Neuronal stem cell (in vitro differentiated cells): ENCODE measurements at regions not wholly inside any gene's neighbourhood (a gene's known extent, or its start where the extent isn't known, plus 50 kb on each side); places are given as distances from the start of the nearest gene placed in this dataset.

ENCODE experiments used
- DNase-seq: peaks from one replicate; pipeline ENCODE4 v3.0.0-alpha.2; 2013; ENCODE audit warnings: low spot score
- H2AFZ ChIP-seq: one replicate; pipeline ENCODE4 v1.6.1; 2013; ENCODE audit warnings: mild to moderate bottlenecking, low read length, inconsistent platforms
- H2AK5ac ChIP-seq: 2 replicates; pipeline ENCODE4 v1.6.1; 2013; ENCODE audit warnings: low read depth, mild to moderate bottlenecking, inconsistent platforms, low read length, moderate library complexity, mixed read lengths
- H2BK120ac ChIP-seq: 2 replicates; pipeline ENCODE4 v1.6.1; 2013; ENCODE audit warnings: low read depth, mild to moderate bottlenecking, inconsistent platforms, low read length, moderate library complexity, mixed read lengths
- H2BK12ac ChIP-seq: one replicate; pipeline ENCODE4 v1.6.1; 2013; ENCODE audit warnings: low read length, inconsistent platforms
- H2BK15ac ChIP-seq: 2 replicates; pipeline ENCODE4 v1.6.1; 2013; ENCODE audit warnings: mild to moderate bottlenecking, low read length, inconsistent platforms, mixed read lengths
- H2BK5ac ChIP-seq: one replicate; pipeline ENCODE4 v1.6.1; 2013; ENCODE audit warnings: inconsistent platforms, mild to moderate bottlenecking, low read length, moderate library complexity
- H3K14ac ChIP-seq: one replicate; pipeline ENCODE4 v1.6.1; 2013; ENCODE audit warnings: low read length, inconsistent platforms
- H3K18ac ChIP-seq: 2 replicates; pipeline ENCODE4 v1.6.1; 2013; ENCODE audit warnings: low read length, inconsistent platforms
- H3K23ac ChIP-seq: 2 replicates; pipeline ENCODE4 v1.6.1; 2013; ENCODE audit warnings: low read depth, mild to moderate bottlenecking, mixed read lengths, low read length, inconsistent platforms; ENCODE audit not compliant: poor library complexity
- H3K27ac ChIP-seq: replicated peaks from 3 replicates; pipeline ENCODE4 v1.5.1; 2013; ENCODE audit warnings: low read length, inconsistent platforms
- H3K27me3 ChIP-seq, 3 experiments: 2 replicates each; pipeline ENCODE4 v1.6.1; 2013; ENCODE audit warnings: low read length in 3 of 3, mild to moderate bottlenecking in 2 of 3, inconsistent platforms in 1 of 3, low read depth in 1 of 3, mixed read lengths in 1 of 3, moderate library complexity in 1 of 3; ENCODE audit not compliant: control insufficient read depth in 3 of 3, insufficient read depth in 3 of 3
- H3K36me3 ChIP-seq, 2 donors: replicated peaks in 1 of 2; 2 replicates each; pipeline ENCODE4 v1.6.1; 2013; ENCODE audit warnings: low read length in 2 of 2; ENCODE audit not compliant: control insufficient read depth in 2 of 2, insufficient read depth in 2 of 2
- H3K4ac ChIP-seq: 2 replicates; pipeline ENCODE4 v1.6.1; 2013; ENCODE audit warnings: inconsistent platforms, mild to moderate bottlenecking, low read length, moderate library complexity
- H3K4me1 ChIP-seq, 2 donors: 1 replicate in 1 of 2; 2 replicates in 1 of 2; pipeline ENCODE4 v1.6.1; 2013; ENCODE audit warnings: low read length in 2 of 2, low read depth in 1 of 2; ENCODE audit not compliant: control insufficient read depth in 2 of 2, insufficient read depth in 1 of 2
- H3K4me2 ChIP-seq: one replicate; pipeline ENCODE4 v1.6.1; 2013; ENCODE audit warnings: mild to moderate bottlenecking, low read length, inconsistent platforms; ENCODE audit not compliant: insufficient read depth, poor library complexity, severe bottlenecking
- H3K4me3 ChIP-seq, 2 donors: 2 replicates each; pipeline ENCODE4 v1.5.1; 2013; ENCODE audit warnings: low read length in 2 of 2, mild to moderate bottlenecking in 2 of 2, inconsistent platforms in 1 of 2, moderate library complexity in 1 of 2
- H3K79me1 ChIP-seq: one replicate; pipeline ENCODE4 v1.6.1; 2013; ENCODE audit warnings: low read depth, mild to moderate bottlenecking, inconsistent platforms, low read length, moderate library complexity
- H3K9ac ChIP-seq: one replicate; pipeline ENCODE4 v1.6.1; 2013; ENCODE audit warnings: mild to moderate bottlenecking, low read depth, low read length, inconsistent platforms; ENCODE audit not compliant: poor library complexity
- H3K9me3 ChIP-seq, 2 donors: replicated peaks in 1 of 2; 2 replicates each; pipeline versions ENCODE3 to v1.6.1; 2013; ENCODE audit warnings: low read length in 2 of 2, mild to moderate bottlenecking in 2 of 2, inconsistent platforms in 1 of 2, low read depth in 1 of 2, mixed read lengths in 1 of 2, moderate library complexity in 1 of 2; ENCODE audit not compliant: control insufficient read depth in 2 of 2, insufficient read depth in 1 of 2
- H4K8ac ChIP-seq: one replicate; pipeline ENCODE4 v1.6.1; 2013; ENCODE audit warnings: low read depth, mild to moderate bottlenecking, inconsistent platforms, low read length, moderate library complexity
- H4K91ac ChIP-seq: one replicate; pipeline ENCODE4 v1.6.1; 2013; ENCODE audit warnings: low read length, low read depth, mild to moderate bottlenecking, inconsistent platforms; ENCODE audit not compliant: poor library complexity
- WGBS, 2 donors: extraction: QIAGEN DNeasy Blood & Tissue Kit; methylation state at CpG; one replicate each; pipeline ENCODE4 v1.1.7; 2013; ENCODE audit warnings: missing lambda C conversion rate in 2 of 2, mixed read lengths in 1 of 2; ENCODE audit not compliant: insufficient read length in 2 of 2, insufficient replicate concordance in 1 of 2; ENCODE audit errors: extremely low coverage in 2 of 2; 5-methylcytosine and 5-hydroxymethylcytosine counted together

DNA sequence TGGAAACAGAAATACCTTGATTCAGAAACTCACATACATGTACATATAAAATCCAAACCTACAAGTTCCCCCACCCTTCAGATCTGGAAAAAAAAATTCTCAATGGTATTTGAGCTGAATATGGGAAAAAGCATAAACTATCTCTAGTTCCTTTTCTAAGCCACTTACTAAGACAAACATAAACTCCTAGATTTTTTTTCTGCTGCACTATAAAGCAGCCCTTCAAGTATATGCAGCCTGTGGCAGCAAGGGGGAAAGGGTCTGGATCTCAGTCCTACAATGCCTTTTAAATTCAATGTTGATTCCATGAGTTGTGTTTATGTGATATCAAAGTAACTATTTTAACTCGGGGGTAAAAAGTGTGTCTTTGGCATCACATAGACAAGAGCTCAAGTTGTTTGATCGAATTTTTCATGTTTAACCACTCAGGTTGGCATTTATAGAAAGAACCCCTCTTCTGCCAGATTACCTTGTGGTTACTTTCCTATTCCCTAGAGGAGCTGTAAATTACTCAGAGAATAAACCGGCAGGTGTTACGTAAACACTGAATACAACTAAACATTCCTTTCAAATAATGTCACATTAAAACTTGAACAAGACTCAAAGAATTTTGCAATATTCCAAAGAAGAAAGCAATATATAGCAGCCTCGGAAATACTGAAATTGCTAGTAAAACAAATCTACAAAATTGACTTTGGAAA is 91.8 kb upstream of the FER start:
- H3K4me1 ChIP-seq: peaks cover 0 to 7% of the 10 kb centered on the region in 2 donors
- WGBS, 2 donors: no CpG with 5 or more reads among the region's 5 CpGs

DNA sequence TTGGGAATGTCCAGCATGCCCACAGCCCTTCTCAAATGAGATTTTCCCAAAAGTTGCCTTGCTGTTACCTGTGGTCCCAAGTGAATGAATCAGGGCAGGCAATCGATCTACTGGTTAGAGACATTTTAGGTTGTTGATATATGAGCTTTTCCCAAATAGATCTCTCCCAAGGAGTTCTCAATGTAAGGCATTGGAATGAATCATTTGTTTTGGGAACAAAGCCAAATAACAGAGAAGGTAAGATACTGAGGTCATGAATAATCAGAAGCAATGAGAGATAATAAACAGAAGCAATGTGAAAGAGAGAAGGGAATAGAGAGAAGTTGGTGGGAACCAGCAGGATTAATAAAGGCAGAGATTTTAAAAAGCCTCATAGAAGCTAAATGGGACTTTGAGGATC is 93.6 kb upstream of the FER start:
- no peak overlapping the region for H3K4me2 ChIP-seq
- DNase-seq: no peak
- H3K4me1 ChIP-seq: no peaks in the 10 kb centered on the region
- no peaks in the 10 kb centered on the region for H3K27me3 ChIP-seq
- H2BK5ac ChIP-seq: no peak overlapping the region
- no peaks in the 10 kb centered on the region for H3K36me3 ChIP-seq
- no peak overlapping the region for H3K4ac ChIP-seq
- no peak overlapping the region for H2BK12ac ChIP-seq
- H4K8ac ChIP-seq: no peak overlapping the region
- H3K14ac ChIP-seq: no peak overlapping the region
- H3K9ac ChIP-seq: no peak overlapping the region
- no peak overlapping the region for H3K18ac ChIP-seq
- no peak overlapping the region for H3K23ac ChIP-seq
- no CpG with 5 or more reads among the region's 1 CpG for WGBS, 2 donors
- H3K4me3 ChIP-seq: no peak overlapping the region
- H3K79me1 ChIP-seq: no peaks in the 10 kb centered on the region
- H4K91ac ChIP-seq: no peak overlapping the region
- no peak overlapping the region for H3K27ac ChIP-seq
- H3K9me3 ChIP-seq: peaks cover 0 to 2% of the 10 kb centered on the region in 2 donors
- H2BK120ac ChIP-seq: no peak overlapping the region
- no peak overlapping the region for H2AK5ac ChIP-seq
- H2BK15ac ChIP-seq: no peak overlapping the region
- no peak overlapping the region for H2AFZ ChIP-seq

More for the DNA sequence above, 91.8 kb upstream of the FER start:
- H3K23ac ChIP-seq: no peak overlapping the region
- H4K8ac ChIP-seq: no peak overlapping the region
- no peak overlapping the region for H3K14ac ChIP-seq
- H3K9me3 ChIP-seq: peaks cover 0 to 2% of the 10 kb centered on the region in 2 donors
- no peak overlapping the region for H3K4me2 ChIP-seq
- no peaks in the 10 kb centered on the region for H3K27me3 ChIP-seq
- H2AFZ ChIP-seq: no peak overlapping the region
- no peak overlapping the region for H2BK12ac ChIP-seq
- no peak overlapping the region for H3K4me3 ChIP-seq
- DNase-seq: no peak
- H3K79me1 ChIP-seq: no peaks in the 10 kb centered on the region
- H2BK5ac ChIP-seq: no peak overlapping the region
- H3K36me3 ChIP-seq: no peaks in the 10 kb centered on the region
- no peak overlapping the region for H3K4ac ChIP-seq
- no peak overlapping the region for H3K9ac ChIP-seq
- H4K91ac ChIP-seq: no peak overlapping the region
- H2BK120ac ChIP-seq: no peak overlapping the region
- H3K18ac ChIP-seq: no peak overlapping the region
- no peak overlapping the region for H2AK5ac ChIP-seq
- no peak overlapping the region for H3K27ac ChIP-seq
- H2BK15ac ChIP-seq: no peak overlapping the region

DNA sequence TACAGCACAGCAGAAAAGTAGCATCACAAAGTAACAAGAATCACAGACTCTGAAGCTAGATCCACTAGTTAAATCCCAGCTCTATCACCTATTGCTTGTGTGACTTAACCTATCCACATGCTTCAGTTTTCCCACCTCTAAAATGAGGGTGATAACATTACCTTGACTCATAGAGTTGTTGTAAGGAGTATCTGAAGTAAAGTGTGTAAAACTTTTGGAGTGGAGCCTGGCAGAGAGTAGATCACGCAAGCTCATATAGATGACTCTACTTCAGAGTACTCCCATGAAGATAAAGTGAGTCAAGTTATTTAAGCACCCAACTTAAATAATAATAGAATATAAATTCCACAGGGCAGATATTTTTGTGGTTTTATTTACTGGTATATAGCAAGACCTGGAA is 94.5 kb upstream of the FER start:
- Histone ChIP-seq H3K79me1 (no peaks in the 10 kb centered on the region), H2BK12ac (no peak overlapping the region), H3K4me3 (no peak overlapping the region), H3K14ac (no peak overlapping the region), H2BK15ac (no peak overlapping the region), H3K4me2 (no peak overlapping the region), H3K27ac (no peak overlapping the region), H3K9me3 (peaks cover 0 to 6% of the 10 kb centered on the region in 2 donors), H3K27me3 (no peaks in the 10 kb centered on the region), H4K91ac (no peak overlapping the region), H3K36me3 (no peaks in the 10 kb centered on the region), H3K9ac (no peak overlapping the region), H2BK120ac (no peak overlapping the region), H3K4me1 (no peaks in the 10 kb centered on the region), H2AK5ac (no peak overlapping the region), H2AFZ (no peak overlapping the region), H3K23ac (no peak overlapping the region), H3K4ac (no peak overlapping the region), H3K18ac (no peak overlapping the region), H2BK5ac (no peak overlapping the region), H4K8ac (no peak overlapping the region)
- no CpG with 5 or more reads among the region's 1 CpG for WGBS, 2 donors
- DNase-seq: no peak

DNA sequence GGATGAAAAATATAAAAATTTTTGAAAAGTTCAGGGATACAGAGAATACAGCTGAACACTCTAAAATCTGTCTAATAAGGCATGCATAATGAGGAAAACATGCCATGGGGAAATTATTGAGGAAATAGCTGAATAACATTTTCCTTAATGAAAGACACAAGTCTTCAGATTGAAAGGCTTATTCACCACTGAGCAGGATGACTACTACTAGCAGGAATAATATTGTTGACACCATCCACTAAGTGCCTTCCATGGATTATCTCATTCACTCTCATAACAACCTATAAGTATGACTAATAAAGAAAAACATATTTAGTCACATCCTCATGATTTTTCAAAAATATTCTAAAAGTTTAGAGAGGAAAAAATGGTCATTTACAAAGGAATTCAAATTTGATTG is 96.7 kb upstream of the FER start:
- no peaks in the 10 kb centered on the region for H3K27me3 ChIP-seq
- no peak overlapping the region for H4K91ac ChIP-seq
- H3K18ac ChIP-seq: no peak overlapping the region
- no peak overlapping the region for H2BK120ac ChIP-seq
- H2BK12ac ChIP-seq: no peak overlapping the region
- no peak overlapping the region for H2AFZ ChIP-seq
- H3K9me3 ChIP-seq: peaks cover 6 to 16% of the 10 kb centered on the region in 2 donors
- no peak overlapping the region for H3K14ac ChIP-seq
- H3K4me2 ChIP-seq: no peak overlapping the region
- H2BK5ac ChIP-seq: no peak overlapping the region
- H3K27ac ChIP-seq: no peak overlapping the region
- H2AK5ac ChIP-seq: no peak overlapping the region
- no peak overlapping the region for H4K8ac ChIP-seq
- no peaks in the 10 kb centered on the region for H3K36me3 ChIP-seq
- no peak overlapping the region for H3K23ac ChIP-seq
- no peaks in the 10 kb centered on the region for H3K4me1 ChIP-seq
- no peak for DNase-seq
- no peaks in the 10 kb centered on the region for H3K79me1 ChIP-seq
- H3K4me3 ChIP-seq: no peak overlapping the region
- no peak overlapping the region for H3K9ac ChIP-seq
- no peak overlapping the region for H2BK15ac ChIP-seq
- H3K4ac ChIP-seq: no peak overlapping the region
